ENCODE measurements at regions not wholly inside any gene's neighbourhood (a gene's known extent, or its start where the extent isn't known, plus 50 kb on each side); places are given as distances from the start of the nearest gene placed in this dataset.
"Not testable (repeated sequence)": the region's sequence is repeated elsewhere in the genome, so short reads cannot be mapped to it uniquely, and the experiment has no call there.

DNA sequence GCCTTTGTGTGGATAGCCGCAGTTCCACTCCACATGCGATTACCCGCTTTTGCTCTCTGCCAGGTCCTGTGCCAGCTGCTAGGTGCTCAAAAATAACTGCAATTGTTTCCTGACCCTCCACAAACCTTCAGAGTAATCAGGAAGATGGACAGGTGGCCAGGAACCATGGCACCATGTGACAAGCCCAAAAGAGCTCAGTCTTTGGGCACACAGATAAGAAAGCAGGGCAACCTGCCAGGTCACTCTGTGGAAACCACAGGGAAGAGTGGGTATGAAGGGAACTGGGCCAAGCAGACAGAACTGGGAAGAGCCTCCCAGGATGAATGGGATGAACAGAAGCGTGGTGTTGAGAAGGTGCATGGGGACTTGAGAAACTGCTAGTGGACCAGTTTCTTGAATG, 79.4 kb upstream of the AGAP1 start:
- no peak for DNase-seq

DNA sequence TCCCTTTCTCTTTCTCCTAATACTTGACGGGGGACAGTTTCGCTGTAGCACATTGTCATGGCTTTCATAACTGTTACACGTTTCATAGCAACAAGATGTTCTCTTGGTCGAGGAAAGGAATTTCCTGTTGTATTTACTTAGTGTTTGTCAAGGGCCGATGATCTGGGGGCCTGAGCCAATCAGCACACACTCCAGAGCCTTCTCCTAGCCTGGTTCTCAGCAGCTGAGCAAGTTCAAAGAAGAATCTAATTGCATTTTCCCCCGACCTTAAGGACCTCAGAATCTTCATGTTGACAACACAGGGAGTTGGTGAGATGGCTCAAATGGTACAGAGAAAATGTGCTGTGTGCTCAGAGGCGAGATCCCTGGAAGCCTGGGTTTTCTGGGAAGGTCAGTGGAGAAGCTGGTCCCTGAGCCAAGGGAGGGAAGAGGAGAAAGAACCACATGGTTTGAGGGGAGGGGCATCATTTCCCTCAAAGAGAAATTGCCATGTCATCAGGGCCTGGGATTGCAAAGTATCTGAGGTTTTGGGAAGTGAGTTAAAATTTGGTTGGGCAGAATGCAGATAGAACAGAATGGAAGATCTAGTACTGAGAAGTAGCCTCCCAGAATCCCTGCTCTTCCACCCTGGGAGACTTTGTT, 76.9 kb upstream of the AGAP1 start:
- DNase-seq, result no peak

DNA sequence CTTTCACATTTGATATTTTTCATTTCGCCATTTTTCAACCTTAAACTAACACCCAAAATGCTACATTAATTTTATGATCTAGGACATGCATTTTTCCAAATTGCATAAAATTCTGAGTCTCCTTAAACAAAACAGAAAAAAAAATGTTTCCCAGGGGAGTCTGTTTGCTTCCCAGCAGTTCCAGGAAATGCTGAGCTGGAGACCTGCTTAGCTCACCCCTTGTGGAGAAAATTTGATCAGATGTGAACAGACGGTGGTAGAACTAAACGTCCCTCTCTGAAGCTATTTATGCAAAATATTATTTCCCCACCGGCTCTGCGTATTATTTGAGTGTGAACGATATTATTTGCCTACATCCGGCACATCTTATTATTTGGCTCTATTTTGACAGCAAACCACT, 74.9 kb upstream of the AGAP1 start:
- no peak for DNase-seq

DNA sequence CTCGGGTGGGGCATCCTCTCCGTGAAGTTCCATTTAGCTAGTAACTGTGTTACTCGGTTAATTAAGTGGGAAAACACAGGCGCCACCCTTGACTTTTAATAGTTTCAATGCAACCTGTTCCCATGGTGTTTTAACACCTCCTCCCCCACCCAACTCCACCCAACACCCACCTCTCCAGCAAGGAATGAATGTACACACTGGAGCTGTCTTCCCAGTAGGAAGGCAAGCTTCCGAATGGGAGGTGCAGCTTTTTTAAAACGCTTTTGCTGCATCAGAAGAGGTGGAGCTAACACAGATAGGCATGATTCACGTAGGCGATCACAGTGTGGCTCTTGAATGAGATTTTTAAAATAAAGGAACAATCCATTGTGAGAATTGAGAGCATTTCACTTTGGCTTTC, 73.8 kb upstream of the AGAP1 start:
- DNase-seq, result no peak

DNA sequence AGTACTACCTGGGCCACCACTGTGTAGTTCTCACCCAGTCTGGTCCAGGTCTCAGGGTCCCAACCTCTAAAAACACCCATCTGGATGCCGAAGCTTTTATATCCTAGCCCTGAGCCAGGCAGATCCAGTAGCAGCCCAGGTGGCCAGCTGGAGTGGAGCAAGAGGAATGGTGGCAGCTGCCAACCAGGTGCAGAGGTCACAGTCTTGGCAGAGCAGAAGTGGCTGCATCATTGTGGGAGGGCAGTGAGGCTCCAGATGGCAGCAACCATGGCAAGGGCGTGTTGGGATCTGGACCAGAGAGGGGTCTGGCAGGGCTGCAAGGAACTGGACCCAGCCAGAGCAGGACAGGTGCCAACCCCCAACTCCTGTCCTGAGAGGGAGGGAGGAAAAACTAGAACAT, 72.2 kb upstream of the AGAP1 start:
- DNase-seq, result no peak

DNA sequence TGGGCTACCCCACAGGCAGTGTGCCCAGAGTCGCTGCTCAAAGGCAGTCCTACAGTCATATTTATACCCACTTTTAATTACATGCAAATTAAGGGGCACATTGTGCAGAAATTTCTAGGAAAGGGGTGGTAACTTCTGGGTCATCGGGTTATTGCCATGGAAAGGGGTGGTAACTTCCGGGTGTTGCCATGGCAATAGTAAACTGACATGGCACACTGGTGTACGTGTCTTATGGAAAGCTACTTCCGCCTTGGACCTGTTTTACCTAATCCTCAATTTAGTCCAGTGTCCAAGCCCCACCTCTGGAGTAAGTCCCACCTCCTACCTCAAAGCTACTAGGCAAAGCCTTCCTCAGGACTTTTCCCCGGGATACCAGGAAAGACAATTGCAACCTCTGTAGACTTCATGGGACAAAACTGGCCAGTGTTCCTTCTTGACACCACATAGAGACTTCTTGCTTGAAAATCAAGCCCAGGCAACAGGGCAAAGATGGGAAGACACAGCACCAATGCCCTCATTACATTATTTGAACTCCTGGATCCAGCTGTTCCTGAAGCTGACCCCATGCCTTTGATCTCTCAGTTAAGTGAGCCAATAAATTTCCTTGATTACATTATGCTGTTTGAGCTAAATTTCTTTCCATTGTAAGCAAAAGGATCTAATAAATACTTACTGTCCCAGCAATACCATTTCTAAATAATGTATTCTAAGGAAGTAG, 63.3 kb upstream of the AGAP1 start:
- no peak for DNase-seq

DNA sequence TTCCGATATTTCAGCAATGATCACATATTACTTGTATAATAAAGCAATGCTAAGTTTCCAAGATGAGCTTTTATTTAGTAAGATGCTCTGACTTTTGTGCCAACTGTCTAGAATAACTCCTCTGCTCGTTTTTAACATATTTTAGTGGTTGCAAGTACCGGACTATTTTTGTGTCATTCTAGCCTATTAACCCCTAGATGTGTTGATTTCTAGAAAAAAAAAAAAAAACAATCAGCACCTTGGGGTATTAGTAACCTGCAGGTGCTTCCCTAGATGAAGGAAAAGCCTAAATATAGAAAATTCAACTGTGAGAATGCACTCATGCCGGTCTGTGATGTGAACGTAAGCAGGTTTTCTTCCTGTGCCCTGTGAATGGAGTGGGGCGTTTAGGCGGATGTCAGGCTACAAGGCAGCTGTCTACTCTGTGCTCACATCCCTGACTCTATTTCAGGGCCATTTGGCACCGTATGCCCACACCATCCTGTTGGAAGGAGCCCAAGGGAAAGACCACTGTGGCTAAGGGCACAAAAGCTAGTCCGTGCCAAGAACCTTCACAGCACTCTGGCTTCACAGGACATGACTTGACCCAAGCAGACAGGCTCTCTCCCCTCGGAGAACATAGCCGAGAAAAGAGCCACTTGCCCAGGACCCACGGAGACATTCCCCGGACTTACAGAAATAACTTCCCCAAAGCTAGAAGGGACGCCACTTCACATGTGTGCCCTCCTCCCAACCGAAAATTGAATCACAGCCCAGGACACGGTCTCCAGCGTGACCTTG, 60.9 kb upstream of the AGAP1 start:
- no peak for DNase-seq

DNA sequence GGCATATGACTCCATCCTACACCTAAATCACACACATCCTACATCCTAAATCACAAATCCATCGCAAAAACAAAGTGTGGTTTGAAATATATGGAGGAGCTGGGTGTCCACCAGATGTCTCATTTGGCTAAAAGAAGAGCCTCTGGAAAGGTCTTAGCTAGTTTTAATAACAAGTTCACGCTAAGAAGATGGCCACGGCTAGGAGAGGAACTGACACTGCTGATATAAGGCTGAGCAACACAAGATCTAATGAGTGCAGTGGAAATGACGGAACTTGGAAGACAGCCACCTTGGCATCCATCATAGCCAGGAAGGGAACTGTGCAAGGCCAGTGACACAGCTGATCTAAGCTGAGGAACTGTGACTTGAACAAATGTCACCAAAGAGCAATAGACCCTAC, 60.0 kb upstream of the AGAP1 start:
- no peak for DNase-seq

DNA sequence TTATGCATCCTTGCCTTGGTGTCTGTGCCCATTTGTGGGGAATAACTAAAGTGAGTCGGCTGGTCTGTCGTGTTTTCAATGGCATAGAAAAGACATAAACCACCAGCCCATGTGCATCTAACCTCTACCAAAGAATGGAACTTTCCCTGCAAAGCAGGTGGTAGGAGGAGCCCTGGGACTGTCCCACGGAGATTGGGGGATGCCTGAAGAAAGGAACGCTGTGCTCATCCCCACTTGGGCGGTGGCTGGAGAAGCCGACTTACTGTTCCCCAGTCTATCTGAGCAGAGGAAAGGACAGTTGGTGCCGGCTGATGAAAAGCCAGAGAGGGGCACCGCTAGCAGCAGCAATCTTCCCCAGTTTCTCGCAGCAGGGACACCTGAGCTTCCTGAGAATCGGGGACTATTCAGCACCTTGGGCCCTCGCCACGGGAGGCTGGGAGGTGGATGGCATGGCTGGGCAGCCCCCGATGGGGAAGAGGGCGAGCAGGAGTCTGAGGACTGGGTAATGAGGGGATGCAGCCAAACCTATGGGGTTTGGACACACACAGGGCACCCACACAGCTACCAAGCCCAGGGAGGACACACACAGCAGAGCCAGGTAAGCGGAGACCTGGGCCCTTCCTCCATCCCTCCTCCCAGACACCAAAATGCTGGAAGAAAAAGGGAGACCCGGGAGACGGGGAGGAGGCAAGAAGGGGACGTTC, 53.7 kb upstream of the AGAP1 start:
- no peak for DNase-seq

DNA sequence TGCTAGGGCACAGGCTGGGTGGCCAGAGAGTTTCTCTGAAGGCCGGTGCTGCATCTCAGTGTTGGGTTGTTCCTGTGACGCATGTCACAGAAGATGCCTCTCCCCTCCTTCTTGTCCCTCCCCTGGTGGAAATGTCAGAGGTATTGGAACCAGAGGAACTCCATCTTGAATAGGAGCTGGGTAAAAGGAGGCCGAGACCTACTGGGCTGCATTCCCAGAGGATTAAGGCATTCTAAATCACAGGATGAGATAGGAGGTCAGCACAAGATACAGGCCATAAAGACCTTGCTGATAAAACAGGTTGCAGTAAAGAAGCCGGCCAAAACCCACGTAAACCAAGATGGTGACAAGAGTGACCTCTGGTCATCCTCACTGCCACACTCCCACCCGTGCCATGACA, 50.3 kb upstream of the AGAP1 start:
- not testable (repeated sequence) for DNase-seq

Measured in NCI-H1930 (cell line).